ENCODE measurements at regions not wholly inside any gene's neighbourhood (a gene's known extent, or its start where the extent isn't known, plus 50 kb on each side); places are given as distances from the start of the nearest gene placed in this dataset.

DNA sequence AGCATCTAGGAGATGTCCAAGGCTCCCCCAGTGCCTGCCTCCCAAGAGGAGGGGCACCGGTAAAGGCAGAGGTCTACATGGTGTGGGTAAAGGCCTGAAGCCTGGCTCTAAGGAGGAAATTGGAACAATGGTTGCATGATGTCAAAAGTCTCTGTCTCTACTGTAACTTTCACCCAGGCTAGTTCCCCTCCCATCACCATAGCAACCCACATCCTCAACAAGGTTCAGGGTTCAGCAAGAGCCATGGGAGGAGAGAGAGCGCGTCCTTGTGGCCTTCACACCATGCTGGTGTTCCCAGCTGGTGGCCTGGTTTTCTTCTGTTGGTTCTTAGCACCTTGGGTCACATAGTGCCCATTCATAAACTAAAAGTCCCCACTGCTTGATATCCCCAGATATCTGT lies 196.7 kb upstream of the CDH5 start:
- TF ChIP-seq, protein P1, sequence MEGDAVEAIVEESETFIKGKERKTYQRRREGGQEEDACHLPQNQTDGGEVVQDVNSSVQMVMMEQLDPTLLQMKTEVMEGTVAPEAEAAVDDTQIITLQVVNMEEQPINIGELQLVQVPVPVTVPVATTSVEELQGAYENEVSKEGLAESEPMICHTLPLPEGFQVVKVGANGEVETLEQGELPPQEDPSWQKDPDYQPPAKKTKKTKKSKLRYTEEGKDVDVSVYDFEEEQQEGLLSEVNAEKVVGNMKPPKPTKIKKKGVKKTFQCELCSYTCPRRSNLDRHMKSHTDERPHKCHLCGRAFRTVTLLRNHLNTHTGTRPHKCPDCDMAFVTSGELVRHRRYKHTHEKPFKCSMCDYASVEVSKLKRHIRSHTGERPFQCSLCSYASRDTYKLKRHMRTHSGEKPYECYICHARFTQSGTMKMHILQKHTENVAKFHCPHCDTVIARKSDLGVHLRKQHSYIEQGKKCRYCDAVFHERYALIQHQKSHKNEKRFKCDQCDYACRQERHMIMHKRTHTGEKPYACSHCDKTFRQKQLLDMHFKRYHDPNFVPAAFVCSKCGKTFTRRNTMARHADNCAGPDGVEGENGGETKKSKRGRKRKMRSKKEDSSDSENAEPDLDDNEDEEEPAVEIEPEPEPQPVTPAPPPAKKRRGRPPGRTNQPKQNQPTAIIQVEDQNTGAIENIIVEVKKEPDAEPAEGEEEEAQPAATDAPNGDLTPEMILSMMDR (conservative IDR thresholded peaks at IDR 0.05 in 1 of 2, IDR thresholded peaks at IDR 0.05 in 1 of 2; ENCODE audit: extremely low read depth in 1 of 2, insufficient read depth in 1 of 2, low read depth in 1 of 2, low read length in 2 of 2): no peak
- no peak for TF ChIP-seq EZH2 (IDR thresholded peaks at IDR 0.05; ENCODE audit: borderline replicate concordance, low read length)
